GM12878 (cell line): ENCODE measurements at regions not wholly inside any gene's neighbourhood (a gene's known extent, or its start where the extent isn't known, plus 50 kb on each side); places are given as distances from the start of the nearest gene placed in this dataset.

Source experiments
- ATAC-seq: fragments of 200-7000 bp; cut with Tn5 transposase; 3 replicates; pipeline ENCODE4 v1.9.1; 2020; ENCODE audit warnings: mild to moderate bottlenecking, moderate library complexity
- BruUV-seq: library from RNA; stranded (reverse); fragments of 400-500 nt; replicated peaks from 2 replicates; lab custom pipeline; 2021; lab: Mats Ljungman, UMichigan
- CTCF ChIA-PET: fragments of 300-600 bp; sonication (Branson Sonifier 250); formaldehyde crosslinking; extraction: SDS; loops from one replicate; lab custom pipeline; 2021; ENCODE audit warnings: inconsistent platforms; lab: Yijun Ruan, JAX
- POLR2A ChIA-PET: fragments of 350-600 bp; formaldehyde crosslinking; extraction: SDS; loops from one replicate; lab custom pipeline; 2021; ENCODE audit warnings: inconsistent platforms; lab: Charles Lee
- RAD21 ChIA-PET: fragments of 300-600 bp; sonication (Branson Sonifier 250); formaldehyde crosslinking; loops from one replicate; lab custom pipeline; 2023; ENCODE audit warnings: antibody characterized with exemption; ENCODE audit not compliant: unreplicated experiment; lab: Charles Lee
- SMC1A ChIA-PET: fragments of 300-600 bp; sonication (Branson Sonifier 250); formaldehyde crosslinking; loops from one replicate; lab custom pipeline; 2023; ENCODE audit not compliant: unreplicated experiment, uncharacterized antibody; lab: Charles Lee
- DNase-seq: peaks from one replicate; pipeline ENCODE4 v3.0.0-alpha.2; 2011; ENCODE audit warnings: low read depth, low spot score
- FAIRE-seq: peaks from 3 replicates; lab custom pipeline; 2011; peaks lifted over from hg19 to GRCh38; lab: Jason Lieb, UNC
- H2AFZ ChIP-seq: 2 replicates; pipeline ENCODE4 v1.6.0; 2011; ENCODE audit warnings: low read depth, low read length, control low read depth; ENCODE audit not compliant: control insufficient read depth
- H3K27ac ChIP-seq: 2 replicates; pipeline ENCODE4 v1.5.1; 2011; ENCODE audit warnings: control low read depth; ENCODE audit not compliant: control insufficient read depth, insufficient read depth
- H3K27me3 ChIP-seq, 2 experiments: replicated peaks in 1 of 2; 2 replicates each; pipeline versions ENCODE4 v1.6.0 to v1.6.1; 2011; ENCODE audit warnings: low read length in 1 of 2; ENCODE audit not compliant: control insufficient read depth in 2 of 2, insufficient read depth in 2 of 2
- H3K36me3 ChIP-seq, 2 experiments: 2 replicates each; pipeline ENCODE4 v1.5.1; 2011; ENCODE audit warnings: low read length in 1 of 2; ENCODE audit not compliant: control insufficient read depth in 2 of 2, insufficient read depth in 2 of 2
- H3K4me1 ChIP-seq: 2 replicates; pipeline ENCODE4 v1.6.1; 2011; ENCODE audit warnings: mild to moderate bottlenecking, low read length, moderate library complexity, mixed read lengths; ENCODE audit not compliant: control insufficient read depth, insufficient read depth
- H3K4me2 ChIP-seq: 2 replicates; pipeline ENCODE4 v1.6.0; 2011; ENCODE audit warnings: control low read depth; ENCODE audit not compliant: control insufficient read depth, insufficient read depth
- H3K4me3 ChIP-seq: fragments of 200-600 bp; sonication (generic); 2 replicates; pipeline ENCODE4 v1.5.1; 2016
- H3K79me2 ChIP-seq: 2 replicates; pipeline ENCODE4 v1.6.0; 2011; ENCODE audit warnings: low read length; ENCODE audit not compliant: control insufficient read depth, insufficient read depth
- H3K9ac ChIP-seq: 2 replicates; pipeline ENCODE4 v1.8.0; 2011; ENCODE audit warnings: low read length, control low read depth, mixed read lengths; ENCODE audit not compliant: control insufficient read depth, insufficient read depth
- H3K9me3 ChIP-seq: replicated peaks from 3 replicates; pipeline ENCODE4 v1.5.1; 2011; ENCODE audit warnings: mild to moderate bottlenecking, low read length; ENCODE audit not compliant: control insufficient read depth, insufficient read depth
- H4K20me1 ChIP-seq: 2 replicates; pipeline ENCODE4 v1.6.0; 2011; ENCODE audit not compliant: control insufficient read depth, insufficient read depth
- CTCF ChIP-seq, 3 experiments: IDR thresholded peaks in 2 of 3; conservative IDR thresholded peaks in 1 of 3; 2 replicates each; pipeline ENCODE4 v1.5.1; 2011; ENCODE audit warnings: low read depth in 3 of 3, low read length in 3 of 3, mild to moderate bottlenecking in 3 of 3, control low read depth in 2 of 3, moderate library complexity in 2 of 3, inconsistent platforms in 1 of 3, mixed read lengths in 1 of 3; ENCODE audit not compliant: control insufficient read depth in 2 of 3, insufficient read depth in 1 of 3; ENCODE audit errors: extremely low read depth in 1 of 3
- E2F4 ChIP-seq: IDR thresholded peaks from 2 replicates; pipeline ENCODE4 v1.6.1; 2012; ENCODE audit warnings: low read depth, low read length, improper control_type of control experiment
- ETV6 ChIP-seq, 2 experiments: fragments of 450-650 bp in 1 of 2; IDR thresholded peaks in 1 of 2; conservative IDR thresholded peaks in 1 of 2; 2 replicates each; pipeline ENCODE4 v1.6.1; 2014; ENCODE audit warnings: antibody characterized with exemption in 1 of 2, borderline replicate concordance in 1 of 2, low read depth in 1 of 2, mild to moderate bottlenecking in 1 of 2, moderate library complexity in 1 of 2
- HDGF ChIP-seq: fragments of 450-650 bp; IDR thresholded peaks from 2 replicates; pipeline ENCODE4 v1.6.1; 2016; ENCODE audit warnings: antibody characterized with exemption
- IKZF1 ChIP-seq: fragments of 450-650 bp; conservative IDR thresholded peaks from 2 replicates; pipeline ENCODE4 v1.6.1; 2017; ENCODE audit warnings: antibody characterized with exemption, mild to moderate bottlenecking
- JUND ChIP-seq: IDR thresholded peaks from 2 replicates; pipeline ENCODE4 v1.6.1; 2012; ENCODE audit warnings: low read depth, mild to moderate bottlenecking, low read length, improper control_type of control experiment, moderate library complexity
- KDM1A ChIP-seq: fragments of 200-600 bp; sonication (generic); IDR thresholded peaks from 2 replicates; pipeline ENCODE4 v1.6.1; 2016; ENCODE audit warnings: borderline replicate concordance
- NFYA ChIP-seq: IDR thresholded peaks from 2 replicates; pipeline ENCODE4 v1.6.1; 2011; ENCODE audit warnings: low read depth, mild to moderate bottlenecking, low read length, improper control_type of control experiment, borderline replicate concordance
- TCF3 ChIP-seq: IDR thresholded peaks from 2 replicates; pipeline ENCODE4 v1.6.1; 2012; ENCODE audit warnings: low read depth, mild to moderate bottlenecking, low read length, borderline replicate concordance; ENCODE audit not compliant: insufficient read depth
- TCF7 ChIP-seq: IDR thresholded peaks from 2 replicates; pipeline ENCODE4 v1.6.1; 2014; ENCODE audit warnings: antibody characterized with exemption, borderline replicate concordance
- ZBTB11 ChIP-seq: fragments of 450-650 bp; formaldehyde crosslinking; IDR thresholded peaks from 2 replicates; pipeline ENCODE4 v1.5.0; 2022; ENCODE audit warnings: mild to moderate bottlenecking, missing genetic modification characterization
- WGBS: methylation state at CpG from one replicate; pipeline ENCODE4 v1.1.6; 2016; ENCODE audit warnings: low lambda C conversion rate; ENCODE audit not compliant: insufficient replicate concordance, insufficient coverage; ENCODE audit errors: missing lambda C conversion rate; 5-methylcytosine and 5-hydroxymethylcytosine counted together
- in situ Hi-C: fragments of 300-500 bp; cut with MboI; formaldehyde crosslinking; loops from 9 replicates; pipeline ENCODE4 v1.14.3; 2018; ENCODE audit warnings: mixed read lengths
- intact Hi-C: fragments of 100-400 bp; cut with micrococcal nuclease; formaldehyde crosslinking; loops from one replicate; pipeline ENCODE4 v1.14.2; 2022; ENCODE audit not compliant: unreplicated experiment

- H2AFZ ChIP-seq = no peak overlapping the region
- no peak overlapping the region for H3K4me3 ChIP-seq
- intact Hi-C loops (no loop called here), in situ Hi-C loops (no loop called here)
- no peak for TF ChIP-seq ZBTB11 (CRISPR knock-in tag)
- no peak for TF ChIP-seq HDGF
- TF ChIP-seq TCF7 = no peak
- TF ChIP-seq JUND = no peak
- no peak for TF ChIP-seq ETV6 (conservative IDR thresholded peaks at IDR 0.05 in 1 of 2, IDR thresholded peaks at IDR 0.05 in 1 of 2; ENCODE audit: borderline replicate concordance in 1 of 2, low read depth in 1 of 2)
- no peak for TF ChIP-seq TCF3
- TF ChIP-seq KDM1A = no peak
- no peak for TF ChIP-seq CTCF (IDR thresholded peaks at IDR 0.05 in 2 of 3, conservative IDR thresholded peaks at IDR 0.05 in 1 of 3; ENCODE audit: control insufficient read depth in 2 of 3, extremely low read depth in 1 of 3, insufficient read depth in 1 of 3, low read depth in 3 of 3, low read length in 3 of 3)
- no peak for TF ChIP-seq E2F4
- no peak for TF ChIP-seq IKZF1
- TF ChIP-seq NFYA = no peak
- H4K20me1 ChIP-seq = no peaks in the 10 kb centered on the region
- ChIA-PET SMC1A (no interaction called here), CTCF (no interaction called here), RAD21 (no interaction called here), POLR2A (no interaction called here)
- ATAC-seq (no peak), DNase-seq (no peak), FAIRE-seq (no peak)
- BruUV-seq = no TSS peak
- H3K79me2 ChIP-seq = no peaks in the 10 kb centered on the region
- H3K27ac ChIP-seq = no peak overlapping the region
- H3K9me3 ChIP-seq = no peaks in the 10 kb centered on the region
- WGBS = 26% methylated on average over 4 of the region's 4 CpGs
- H3K9ac ChIP-seq = no peak overlapping the region
- no peaks in the 10 kb centered on the region for H3K36me3 ChIP-seq
- H3K4me2 ChIP-seq = no peak overlapping the region
- H3K4me1 ChIP-seq = no peaks in the 10 kb centered on the region
- no peaks in the 10 kb centered on the region for H3K27me3 ChIP-seq
Observed at GRCh38 chr10:83075016-83075814, 1064.1 kb upstream of the GHITM start.
